ENCODE measurements at regions not wholly inside any gene's neighbourhood (a gene's known extent, or its start where the extent isn't known, plus 50 kb on each side); places are given as distances from the start of the nearest gene placed in this dataset.
"Not testable (repeated sequence)": the region's sequence is repeated elsewhere in the genome, so short reads cannot be mapped to it uniquely, and the experiment has no call there.

GRCh38 chr9:129412814-129413536, 207.9 kb downstream of the C9orf50 start:
- peak overlapping the region; percentile 36 for H3K4me3 ChIP-seq (ENCODE audit: low read depth, low read length)
- TF ChIP-seq, protein P1, sequence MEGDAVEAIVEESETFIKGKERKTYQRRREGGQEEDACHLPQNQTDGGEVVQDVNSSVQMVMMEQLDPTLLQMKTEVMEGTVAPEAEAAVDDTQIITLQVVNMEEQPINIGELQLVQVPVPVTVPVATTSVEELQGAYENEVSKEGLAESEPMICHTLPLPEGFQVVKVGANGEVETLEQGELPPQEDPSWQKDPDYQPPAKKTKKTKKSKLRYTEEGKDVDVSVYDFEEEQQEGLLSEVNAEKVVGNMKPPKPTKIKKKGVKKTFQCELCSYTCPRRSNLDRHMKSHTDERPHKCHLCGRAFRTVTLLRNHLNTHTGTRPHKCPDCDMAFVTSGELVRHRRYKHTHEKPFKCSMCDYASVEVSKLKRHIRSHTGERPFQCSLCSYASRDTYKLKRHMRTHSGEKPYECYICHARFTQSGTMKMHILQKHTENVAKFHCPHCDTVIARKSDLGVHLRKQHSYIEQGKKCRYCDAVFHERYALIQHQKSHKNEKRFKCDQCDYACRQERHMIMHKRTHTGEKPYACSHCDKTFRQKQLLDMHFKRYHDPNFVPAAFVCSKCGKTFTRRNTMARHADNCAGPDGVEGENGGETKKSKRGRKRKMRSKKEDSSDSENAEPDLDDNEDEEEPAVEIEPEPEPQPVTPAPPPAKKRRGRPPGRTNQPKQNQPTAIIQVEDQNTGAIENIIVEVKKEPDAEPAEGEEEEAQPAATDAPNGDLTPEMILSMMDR (IDR thresholded peaks at IDR 0.05; ENCODE audit: borderline replicate concordance, insufficient read depth, low read depth, low read length), result no peak

DNA sequence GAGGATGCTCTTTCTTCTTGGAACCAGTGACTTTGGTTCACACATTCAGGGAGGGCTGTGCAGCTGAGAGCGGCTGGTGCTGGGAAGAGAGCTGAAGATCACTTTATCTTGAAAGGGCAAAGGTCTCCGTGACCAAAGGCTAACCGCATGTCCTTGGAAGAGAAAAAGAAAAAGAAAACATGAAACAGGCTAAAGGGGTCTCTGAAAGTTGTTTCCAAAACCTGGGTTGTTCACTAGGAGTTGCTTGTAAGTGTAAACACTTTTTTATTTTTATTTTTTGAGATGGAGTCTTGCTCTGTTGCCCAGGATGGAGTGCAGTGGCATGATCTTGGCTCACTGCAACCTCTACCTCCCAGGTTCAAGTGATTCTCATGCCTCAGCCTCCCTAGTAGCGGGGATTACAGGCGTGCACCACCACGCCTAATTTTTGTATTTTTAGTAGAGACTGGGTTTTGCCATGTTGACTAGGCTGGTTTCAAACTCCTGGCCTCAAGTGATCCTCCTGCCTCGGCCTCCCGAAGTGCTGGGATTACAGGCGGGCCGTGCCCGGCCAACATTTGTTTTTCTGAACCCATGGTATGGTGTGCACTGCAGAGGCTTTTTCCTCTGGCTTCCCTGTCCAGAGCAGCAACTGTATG, 208.6 kb downstream of the C9orf50 start:
- H3K4me3 ChIP-seq (ENCODE audit: low read depth, low read length), result not testable (repeated sequence)

DNA sequence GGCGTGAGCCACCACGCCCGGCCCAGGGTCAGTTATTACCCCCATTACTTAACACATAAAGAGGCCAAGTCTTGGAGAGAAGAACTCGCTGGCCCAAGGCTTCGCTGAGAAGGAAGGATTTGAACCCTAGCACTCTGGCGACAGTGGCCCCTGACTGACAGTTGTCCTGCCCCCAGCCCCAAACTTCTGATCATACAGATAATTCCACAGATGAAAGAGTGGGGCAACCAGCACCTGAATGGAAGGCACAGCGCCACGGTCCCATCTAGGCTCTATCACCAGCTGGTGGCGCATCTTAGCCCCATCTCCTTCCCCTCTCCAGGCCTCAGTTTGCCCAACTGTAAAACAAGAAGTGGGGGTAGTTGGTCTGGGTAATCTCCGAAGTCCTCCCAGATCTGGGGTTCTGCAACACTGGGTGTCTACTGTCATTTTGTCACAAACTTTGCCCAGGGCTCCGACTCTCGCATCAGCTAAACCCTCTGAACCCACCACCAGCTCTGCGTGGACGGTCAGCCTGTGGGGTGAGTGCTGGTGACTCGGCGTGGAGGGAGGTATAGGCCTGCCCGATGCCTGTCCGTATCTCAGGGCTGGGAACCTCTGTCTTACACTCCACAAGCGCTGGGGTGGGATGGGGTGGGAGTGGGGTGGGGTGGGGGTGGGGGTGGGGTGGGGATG, 209.3 kb downstream of the C9orf50 start:
- H3K4me3 ChIP-seq (ENCODE audit: low read depth, low read length), result no peak overlapping the region
- TF ChIP-seq, protein P1 (IDR thresholded peaks at IDR 0.05; ENCODE audit: borderline replicate concordance, insufficient read depth, low read depth, low read length), result no peak

DNA sequence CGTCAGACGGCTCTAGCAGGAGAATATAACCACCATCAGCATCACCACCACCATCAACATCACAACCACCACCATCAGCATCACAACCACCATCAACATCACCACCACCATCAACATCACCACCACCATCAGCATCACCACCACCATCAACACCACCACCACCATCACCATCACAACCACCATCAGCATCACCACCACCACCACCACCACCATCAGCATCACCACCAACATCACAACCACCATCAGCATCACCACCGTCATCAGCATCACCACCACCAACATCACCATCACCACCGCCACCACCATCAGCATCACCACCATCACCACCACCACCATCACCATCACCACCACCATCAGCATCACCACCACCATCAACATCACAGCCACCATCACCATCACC, 210.7 kb downstream of the C9orf50 start:
- TF ChIP-seq, protein P1 (IDR thresholded peaks at IDR 0.05; ENCODE audit: borderline replicate concordance, insufficient read depth, low read depth, low read length), result no peak
- no peak overlapping the region for H3K4me3 ChIP-seq (ENCODE audit: low read depth, low read length)

DNA sequence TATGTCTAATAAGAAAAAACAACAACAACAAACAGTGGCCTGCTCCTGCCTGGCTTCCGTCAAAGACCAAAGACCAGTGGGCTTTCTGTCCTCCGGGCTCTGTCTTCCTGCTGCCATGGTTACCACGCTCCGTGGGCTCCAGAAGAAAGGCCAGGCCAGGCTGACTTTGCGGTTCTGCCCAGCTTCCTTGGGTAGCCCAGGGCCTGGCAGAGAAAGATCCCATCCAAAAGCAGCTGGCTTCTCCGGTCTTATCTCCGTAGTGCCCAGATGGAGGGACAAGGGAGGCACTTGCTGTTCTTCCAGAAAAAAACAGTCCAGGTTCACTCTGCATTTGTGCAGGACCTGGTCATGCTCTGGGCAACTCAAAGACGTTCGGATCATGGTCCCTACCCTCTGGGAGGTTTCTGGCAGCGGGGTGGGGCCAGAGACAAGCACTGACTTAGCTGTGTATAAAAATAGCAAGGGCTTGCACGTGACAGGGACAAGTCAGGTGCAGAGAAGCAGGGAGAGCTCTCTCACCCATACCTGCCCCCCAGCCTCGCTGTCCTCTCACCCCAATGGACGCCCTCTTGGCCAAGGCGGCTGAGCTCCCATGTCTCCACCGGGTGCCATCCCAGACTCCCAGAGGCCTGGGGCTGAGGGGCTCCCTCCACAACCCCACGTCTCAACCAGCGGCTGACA, 212.2 kb downstream of the C9orf50 start:
- TF ChIP-seq, protein P1 (IDR thresholded peaks at IDR 0.05; ENCODE audit: borderline replicate concordance, insufficient read depth, low read depth, low read length), result no peak
- no peak overlapping the region for H3K4me3 ChIP-seq (ENCODE audit: low read depth, low read length)

DNA sequence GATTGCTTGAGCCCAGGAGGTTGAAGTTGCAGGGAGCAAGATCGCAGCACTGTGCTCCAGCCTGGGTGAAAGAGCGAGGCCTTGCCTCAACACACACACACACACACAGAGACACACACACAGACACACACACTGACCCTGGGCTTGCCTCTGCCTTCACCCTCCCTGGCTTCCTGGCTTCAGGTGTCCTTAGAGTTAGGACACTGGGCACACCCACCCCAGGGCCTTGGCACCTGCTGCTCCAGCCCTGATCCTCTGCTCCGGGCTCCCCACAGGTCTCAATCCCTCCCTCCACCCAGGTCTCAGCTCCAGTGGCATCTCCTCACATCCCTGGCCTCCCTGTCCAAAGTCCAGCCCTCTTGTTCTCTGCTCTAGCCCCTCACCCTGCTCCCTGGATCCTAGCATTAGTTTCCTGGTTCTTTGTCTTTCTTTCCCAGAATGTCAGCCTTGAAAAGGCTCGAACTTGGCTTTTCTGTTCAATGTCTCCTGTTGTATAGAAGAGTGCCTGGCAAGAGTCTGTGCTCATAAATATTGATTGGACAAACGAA, 212.9 kb downstream of the C9orf50 start:
- H3K4me3 ChIP-seq (ENCODE audit: low read depth, low read length), result no peak overlapping the region
- TF ChIP-seq, protein P1 (IDR thresholded peaks at IDR 0.05; ENCODE audit: borderline replicate concordance, insufficient read depth, low read depth, low read length), result no peak
